ENCODE measurements at regions not wholly inside any gene's neighbourhood (a gene's known extent, or its start where the extent isn't known, plus 50 kb on each side); places are given as distances from the start of the nearest gene placed in this dataset. TPM values are rescaled to one million over a fixed set of nuclear protein-coding genes. Genes with fewer than 3 reads are reported as not detected.

DNA sequence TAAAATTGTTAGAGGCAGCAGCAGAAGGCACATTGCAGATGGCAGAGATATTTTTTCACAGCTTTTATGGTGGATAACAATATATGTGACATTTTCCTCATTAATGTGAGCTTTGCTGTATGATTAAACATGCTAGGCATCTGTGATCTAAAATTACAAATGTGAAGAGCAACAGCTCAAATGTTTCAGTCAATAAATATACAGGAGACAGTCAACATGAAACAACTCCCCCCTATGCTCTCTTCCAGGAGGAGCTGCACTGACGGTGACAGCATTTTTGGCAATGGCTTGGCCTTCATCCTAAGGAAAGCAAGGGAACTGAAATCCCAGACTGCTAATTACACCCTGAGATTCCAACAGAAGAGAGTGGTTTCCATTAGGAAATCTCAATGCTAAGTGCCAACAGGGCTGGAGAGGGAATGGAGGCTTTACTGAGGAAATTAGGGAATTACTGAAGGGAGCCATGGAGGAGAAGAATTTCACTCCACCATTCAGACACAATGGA is 51.4 kb upstream of the GRB10 start:
- Histone ChIP-seq H3K9me3 (replicated peaks; ENCODE audit: low read length) (no peaks in the 10 kb centered on the region), H3K27me3 (ENCODE audit: control insufficient read depth, insufficient read depth, low read length) (peaks cover 9% of the 10 kb centered on the region), H3K4me2 (ENCODE audit: low read length) (no peak overlapping the region), H3K4me1 (ENCODE audit: control insufficient read depth, insufficient read depth, low read length) (peaks cover 40% of the 10 kb centered on the region), H3K4me3 (ENCODE audit: low read length) (no peak overlapping the region), H3K36me3 (ENCODE audit: insufficient read depth, low read length) (no peaks in the 10 kb centered on the region), H3K9ac (ENCODE audit: low read depth, low read length) (no peak overlapping the region)

DNA sequence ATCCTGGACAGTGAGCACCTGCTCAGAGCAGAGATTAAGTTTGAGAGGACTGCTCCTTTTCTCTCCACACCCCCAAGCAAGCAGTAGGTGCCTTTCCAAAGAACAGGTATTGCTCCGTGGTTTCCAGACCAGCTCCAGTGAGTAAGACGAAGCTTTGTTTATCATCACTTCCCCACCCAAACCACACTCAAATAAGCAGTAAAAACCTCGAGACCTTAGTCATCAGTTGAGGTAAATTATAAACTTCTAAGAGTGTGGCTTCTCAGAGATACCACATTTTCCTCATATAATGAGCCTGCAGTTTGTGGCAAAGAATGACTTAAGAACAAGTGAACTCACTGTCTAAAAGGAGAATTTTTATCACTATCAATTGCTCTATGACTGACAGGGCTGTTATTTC is 50.0 kb upstream of the GRB10 start:
- no peak overlapping the region for H3K4me3 ChIP-seq (ENCODE audit: low read length)
- H3K9me3 ChIP-seq (replicated peaks; ENCODE audit: low read length): no peaks in the 10 kb centered on the region
- peaks cover 29% of the 10 kb centered on the region for H3K4me1 ChIP-seq (ENCODE audit: control insufficient read depth, insufficient read depth, low read length)
- no peak overlapping the region for H3K4me2 ChIP-seq (ENCODE audit: low read length)
- H3K36me3 ChIP-seq (ENCODE audit: insufficient read depth, low read length): no peaks in the 10 kb centered on the region
- H3K27me3 ChIP-seq (ENCODE audit: control insufficient read depth, insufficient read depth, low read length): peaks cover 9% of the 10 kb centered on the region
- no peak overlapping the region for H3K9ac ChIP-seq (ENCODE audit: low read depth, low read length)

Small RNA genes in the stretch of these regions (small RNA-seq; reads per million reads assigned to genes)
- gene AC009296.1 (not detected), gene RF00394 (not detected)

Measured in skeletal muscle satellite cell (primary cell).